GM23338 (cell line): ENCODE measurements at regions not wholly inside any gene's neighbourhood (a gene's known extent, or its start where the extent isn't known, plus 50 kb on each side); places are given as distances from the start of the nearest gene placed in this dataset.

Experiments used
- ATAC-seq: fragments of 200-7000 bp; cut with Tn5 transposase; 3 replicates; pipeline ENCODE4 v1.9.1; 2020
- DNase-seq: peaks from one replicate; pipeline ENCODE4 v3.0.0-alpha.2; 2015; ENCODE audit warnings: low spot score
- H2AFZ ChIP-seq: fragments of 200-600 bp; sonication (generic); 2 replicates; pipeline ENCODE4 v1.8.0; 2016; ENCODE audit warnings: antibody characterized with exemption, mild to moderate bottlenecking, moderate library complexity
- H3F3A ChIP-seq: fragments of 200-600 bp; sonication (generic); replicated peaks from 2 replicates; pipeline ENCODE4 v1.8.0; 2017; ENCODE audit warnings: antibody characterized with exemption, mixed run types, low read depth
- H3K27ac ChIP-seq: fragments of 200-600 bp; sonication (generic); 2 replicates; pipeline ENCODE4 v1.6.1; 2016; ENCODE audit warnings: low read depth
- H3K27me3 ChIP-seq: fragments of 200-600 bp; sonication (generic); 2 replicates; pipeline ENCODE4 v1.8.0; 2016; ENCODE audit warnings: mild to moderate bottlenecking, mixed run types, moderate library complexity; ENCODE audit not compliant: insufficient read depth
- H3K36me3 ChIP-seq: fragments of 200-600 bp; sonication (generic); 2 replicates; pipeline ENCODE4 v1.8.0; 2016; ENCODE audit warnings: mild to moderate bottlenecking; ENCODE audit not compliant: insufficient read depth
- H3K4me1 ChIP-seq: fragments of 200-600 bp; sonication (generic); 2 replicates; pipeline ENCODE4 v1.8.0; 2016; ENCODE audit warnings: mild to moderate bottlenecking, moderate library complexity; ENCODE audit not compliant: insufficient read depth
- H3K4me2 ChIP-seq: fragments of 200-600 bp; sonication (generic); 2 replicates; pipeline ENCODE4 v1.7.1; 2017; ENCODE audit warnings: mixed run types
- H3K4me3 ChIP-seq: fragments of 200-600 bp; sonication (generic); 2 replicates; pipeline ENCODE4 v1.6.1; 2016; ENCODE audit warnings: mixed run types
- H3K79me2 ChIP-seq: fragments of 200-600 bp; sonication (generic); replicated peaks from 2 replicates; pipeline ENCODE4 v1.8.0; 2017; ENCODE audit warnings: mild to moderate bottlenecking; ENCODE audit not compliant: insufficient read depth
- H3K9me2 ChIP-seq: fragments of 200-600 bp; sonication (generic); 2 replicates; pipeline ENCODE4 v1.8.0; 2017; ENCODE audit not compliant: insufficient read depth
- H4K20me1 ChIP-seq: fragments of 200-600 bp; sonication (generic); replicated peaks from 2 replicates; pipeline ENCODE4 v1.8.0; 2017; ENCODE audit warnings: mild to moderate bottlenecking; ENCODE audit not compliant: insufficient read depth
- H3K27ac Mint-ChIP-seq: 2 replicates; pipeline ENCODE4 v1.8.0; 2020; ENCODE audit warnings: inconsistent platforms, mild to moderate bottlenecking, moderate library complexity, mixed read lengths
- H3K27me3 Mint-ChIP-seq: 3 replicates; pipeline ENCODE4 v1.8.0; 2022; ENCODE audit warnings: low read depth, mild to moderate bottlenecking, moderate library complexity, mixed read lengths, inconsistent platforms; ENCODE audit not compliant: insufficient read depth, poor library complexity
- H3K36me3 Mint-ChIP-seq: 3 replicates; pipeline ENCODE4 v1.8.0; 2021; ENCODE audit warnings: low read depth, mild to moderate bottlenecking, inconsistent platforms, moderate library complexity, mixed read lengths
- H3K4me1 Mint-ChIP-seq: 3 replicates; pipeline ENCODE4 v1.8.0; 2020; ENCODE audit warnings: mild to moderate bottlenecking, inconsistent platforms, mixed read lengths
- H3K4me3 Mint-ChIP-seq: 3 replicates; pipeline ENCODE4 v1.8.0; 2021; ENCODE audit warnings: moderate library complexity, mild to moderate bottlenecking, inconsistent platforms, mixed read lengths
- H3K9me3 Mint-ChIP-seq: 3 replicates; pipeline ENCODE4 v1.8.0; 2020; ENCODE audit warnings: moderate library complexity, mild to moderate bottlenecking, inconsistent platforms, mixed read lengths
- CREB1 ChIP-seq: fragments of 250-450 bp; sonication (Bioruptor Pico); IDR thresholded peaks from 2 replicates; pipeline ENCODE4 v1.5.0; 2020; ENCODE audit warnings: low read depth, mild to moderate bottlenecking, moderate library complexity
- CTCF ChIP-seq, 2 experiments: fragments of 200-600 bp in 1 of 2; sonication (generic) in 1 of 2; conservative IDR thresholded peaks; 2 replicates each; pipeline versions ENCODE4 v1.5.1 to v1.6.1; 2016 to 2017; ENCODE audit warnings: antibody characterized with exemption in 2 of 2, low read depth in 2 of 2, mild to moderate bottlenecking in 2 of 2, moderate library complexity in 1 of 2
- ETS1 ChIP-seq: IDR thresholded peaks from 2 replicates; pipeline ENCODE4 v1.6.1; 2016; ENCODE audit warnings: antibody characterized with exemption
- EZH2 ChIP-seq: fragments of 200-600 bp; sonication (generic); IDR thresholded peaks from one replicate; pipeline ENCODE4 v1.8.0; 2017; ENCODE audit warnings: antibody characterized with exemption, mild to moderate bottlenecking, low read depth; ENCODE audit not compliant: unreplicated experiment
- EZH2phosphoT487 ChIP-seq: fragments of 200-600 bp; sonication (generic); IDR thresholded peaks from one replicate; pipeline ENCODE4 v1.8.1; 2018; ENCODE audit warnings: antibody characterized with exemption; ENCODE audit not compliant: unreplicated experiment
- JUNB ChIP-seq: IDR thresholded peaks from one replicate; pipeline ENCODE4 v1.6.1; 2016; ENCODE audit warnings: antibody characterized with exemption; ENCODE audit not compliant: unreplicated experiment
- NANOG ChIP-seq: IDR thresholded peaks from 2 replicates; pipeline ENCODE4 v1.6.1; 2016; ENCODE audit warnings: antibody characterized with exemption, borderline replicate concordance
- POLR2AphosphoS5 ChIP-seq: IDR thresholded peaks from 2 replicates; pipeline ENCODE4 v1.6.1; 2016; ENCODE audit warnings: antibody characterized with exemption, low read depth
- REST ChIP-seq: IDR thresholded peaks from one replicate; pipeline ENCODE4 v1.6.1; 2018; ENCODE audit warnings: antibody characterized with exemption; ENCODE audit not compliant: unreplicated experiment
- STAT1 ChIP-seq: IDR thresholded peaks from one replicate; pipeline ENCODE4 v1.6.1; 2016; ENCODE audit warnings: antibody characterized with exemption; ENCODE audit not compliant: unreplicated experiment
- ZNF114 ChIP-seq: fragments of 250-450 bp; sonication (Bioruptor Pico); IDR thresholded peaks from 2 replicates; pipeline ENCODE4 v1.5.0; 2020; ENCODE audit warnings: mild to moderate bottlenecking, moderate library complexity
- ZNF331 ChIP-seq: fragments of 250-450 bp; sonication (Bioruptor Pico); IDR thresholded peaks from 2 replicates; pipeline ENCODE4 v1.5.0; 2020; ENCODE audit warnings: low read depth, mild to moderate bottlenecking, moderate library complexity
- ZNF462 ChIP-seq: fragments of 250-450 bp; sonication (Bioruptor Pico); IDR thresholded peaks from 2 replicates; pipeline ENCODE4 v1.5.0; 2020; ENCODE audit warnings: mild to moderate bottlenecking, moderate library complexity

- TF ChIP-seq ZNF462 (CRISPR knock-in tag) = no peak
- no peak for TF ChIP-seq REST
- TF ChIP-seq POLR2AphosphoS5 = no peak
- no peak for TF ChIP-seq EZH2
These were observed 159.4 kb downstream of the RWDD3 start (continued) for GRCh38 chr1:95393434-95393833.

- Histone ChIP-seq H3K79me2 (no peaks in the 10 kb centered on the region), H3K4me1 (no peaks in the 10 kb centered on the region), H3K9me2 (peaks cover 28% of the 10 kb centered on the region), H4K20me1 (no peaks in the 10 kb centered on the region), H3K4me2 (no peak overlapping the region), H3F3A (no peaks in the 10 kb centered on the region), H3K4me3 (no peak overlapping the region), H3K27me3 (no peaks in the 10 kb centered on the region), H3K36me3 (peaks cover 5% of the 10 kb centered on the region), H3K27ac (no peak overlapping the region), H2AFZ (0 out of 2 replicates have a peak overlapping the region, but pooled peaks have one; percentile 2)
- H3K4me3 Mint-ChIP-seq = no peak overlapping the region
- no peak for DNase-seq
- 0 out of 3 replicates have a peak, but pooled peaks cover 3% of the 10 kb centered on the region for H3K9me3 Mint-ChIP-seq
- no peak for ATAC-seq
- H3K36me3 Mint-ChIP-seq = peaks cover 3% of the 10 kb centered on the region; the same call in 1 of the 3 replicates
- H3K27ac Mint-ChIP-seq = no peak overlapping the region
- H3K27me3 Mint-ChIP-seq = no peaks in the 10 kb centered on the region
- no peaks in the 10 kb centered on the region; the same call in 2 of the 3 replicates for H3K4me1 Mint-ChIP-seq
- TF ChIP-seq NANOG = no peak
- TF ChIP-seq CREB1 (CRISPR knock-in tag) = no peak
- no peak for TF ChIP-seq STAT1
- no peak for TF ChIP-seq EZH2phosphoT487
- no peak for TF ChIP-seq CTCF (conservative IDR thresholded peaks at IDR 0.05; ENCODE audit: low read depth in 2 of 2)
- no peak for TF ChIP-seq ZNF331
- TF ChIP-seq POLR2AphosphoS5 = no peak
- no peak for TF ChIP-seq ETS1
- no peak for TF ChIP-seq JUNB
- no peak for TF ChIP-seq ZNF114 (CRISPR knock-in tag)
These were observed 162.5 kb downstream of the RWDD3 start for GRCh38 chr1:95396557-95396956.
